Brain microvascular endothelial cell (primary cell): ENCODE measurements at regions not wholly inside any gene's neighbourhood (a gene's known extent, or its start where the extent isn't known, plus 50 kb on each side); places are given as distances from the start of the nearest gene placed in this dataset.

Experiments used
- DNase-seq: peaks from one replicate; pipeline ENCODE4 v3.0.0-alpha.2; 2020
- H3K27ac ChIP-seq: fragments of 250-450 bp; sonication (Bioruptor Pico); 2 replicates; pipeline ENCODE4 v1.5.1; 2020; ENCODE audit warnings: mild to moderate bottlenecking, moderate library complexity
- H3K27me3 ChIP-seq: fragments of 250-450 bp; sonication (Bioruptor Pico); replicated peaks from 2 replicates; pipeline ENCODE4 v1.5.1; 2020; ENCODE audit warnings: mild to moderate bottlenecking
- H3K36me3 ChIP-seq: fragments of 250-450 bp; sonication (Bioruptor Pico); replicated peaks from 2 replicates; pipeline ENCODE4 v1.5.1; 2020; ENCODE audit warnings: mild to moderate bottlenecking
- H3K4me3 ChIP-seq: 2 replicates; pipeline ENCODE4 v1.5.1; 2011; ENCODE audit warnings: low read depth, mild to moderate bottlenecking, control low read depth, low read length, moderate library complexity
- CTCF ChIP-seq: IDR thresholded peaks from 2 replicates; pipeline ENCODE4 v1.5.1; 2011; ENCODE audit warnings: low read depth, mild to moderate bottlenecking, moderate library complexity, low read length, control low read depth, inconsistent platforms; ENCODE audit errors: missing control alignments
- in situ Hi-C: cut with HindIII; loops from 2 replicates; pipeline ENCODE4 v1.10.0; 2017; ENCODE audit warnings: low sequenced_read_pairs, low pct_ligation_motif_present

- Histone ChIP-seq H3K27me3 (no peaks in the 10 kb centered on the region), H3K4me3 (no peak overlapping the region), H3K36me3 (no peaks in the 10 kb centered on the region), H3K27ac (no peak overlapping the region)
- peak; percentile 65 for DNase-seq
- TF ChIP-seq CTCF = no peak
- in situ Hi-C loops = no loop called here
These were observed 59.9 kb downstream of the HTR1B start for GRCh38 chr6:77403424-77403823.

- H3K4me3 ChIP-seq = no peak overlapping the region
- TF ChIP-seq CTCF = no peak
- DNase-seq = no peak
- H3K27ac ChIP-seq = no peak overlapping the region
- in situ Hi-C loops = no loop called here
- H3K27me3 ChIP-seq = no peaks in the 10 kb centered on the region
- H3K36me3 ChIP-seq = no peaks in the 10 kb centered on the region
These were observed 62.1 kb downstream of the HTR1B start for GRCh38 chr6:77401231-77401630.

- Histone ChIP-seq H3K27me3 (no peaks in the 10 kb centered on the region), H3K36me3 (no peaks in the 10 kb centered on the region), H3K4me3 (no peak overlapping the region), H3K27ac (no peak overlapping the region)
- TF ChIP-seq CTCF = no peak
- in situ Hi-C loops = no loop called here
- no peak for DNase-seq
These were observed 65.7 kb downstream of the HTR1B start for GRCh38 chr6:77397561-77397960.

GRCh38 chr6:77389402-77389801 lies 73.9 kb downstream of the HTR1B start:
- Histone ChIP-seq H3K36me3 (no peaks in the 10 kb centered on the region), H3K27ac (no peak overlapping the region), H3K4me3 (no peak overlapping the region), H3K27me3 (no peaks in the 10 kb centered on the region)
- no peak for DNase-seq
- in situ Hi-C loops = no loop called here
- no peak for TF ChIP-seq CTCF

- no peak overlapping the region for H3K27ac ChIP-seq
- no peaks in the 10 kb centered on the region for H3K36me3 ChIP-seq
- no peak overlapping the region for H3K4me3 ChIP-seq
- in situ Hi-C loops = no loop called here
- H3K27me3 ChIP-seq = no peaks in the 10 kb centered on the region
- no peak for DNase-seq
- no peak for TF ChIP-seq CTCF
These were observed 80.3 kb downstream of the HTR1B start for GRCh38 chr6:77383026-77383425.

- no peak for TF ChIP-seq CTCF
- H3K27me3 ChIP-seq = no peaks in the 10 kb centered on the region
- H3K4me3 ChIP-seq = no peak overlapping the region
- H3K36me3 ChIP-seq = no peaks in the 10 kb centered on the region
- DNase-seq = no peak
- no peak overlapping the region for H3K27ac ChIP-seq
- in situ Hi-C loops = no loop called here
These were observed 89.3 kb downstream of the HTR1B start for GRCh38 chr6:77373955-77374354.
